ENCODE measurements at regions not wholly inside any gene's neighbourhood (a gene's known extent, or its start where the extent isn't known, plus 50 kb on each side); places are given as distances from the start of the nearest gene placed in this dataset.
"Not testable (repeated sequence)": the region's sequence is repeated elsewhere in the genome, so short reads cannot be mapped to it uniquely, and the experiment has no call there.

DNA sequence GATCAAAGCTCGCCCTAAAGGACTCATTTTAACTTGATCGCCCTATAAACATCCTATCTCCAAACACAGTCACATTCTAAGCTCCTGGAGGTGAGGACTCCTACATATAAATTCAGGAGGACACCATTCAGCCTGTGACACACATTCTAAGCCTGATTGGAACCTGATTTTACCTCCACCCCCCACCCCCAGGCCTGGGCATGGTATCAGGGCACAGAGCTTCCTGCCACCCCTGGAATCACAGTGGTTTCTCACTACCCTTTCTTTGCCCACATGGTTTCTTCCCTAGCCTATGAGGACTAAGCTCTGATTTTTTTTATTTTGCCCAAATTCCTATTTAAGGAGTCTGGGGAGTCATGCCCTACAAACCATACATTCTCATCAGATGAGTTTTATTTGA is 428.1 kb upstream of the ID2 start:
- H3K27ac Mint-ChIP-seq (ENCODE audit: unreplicated experiment), result no peak overlapping the region
- H3K27me3 Mint-ChIP-seq (ENCODE audit: unreplicated experiment), result peaks cover 2% of the 10 kb centered on the region
- TF ChIP-seq, protein P1, sequence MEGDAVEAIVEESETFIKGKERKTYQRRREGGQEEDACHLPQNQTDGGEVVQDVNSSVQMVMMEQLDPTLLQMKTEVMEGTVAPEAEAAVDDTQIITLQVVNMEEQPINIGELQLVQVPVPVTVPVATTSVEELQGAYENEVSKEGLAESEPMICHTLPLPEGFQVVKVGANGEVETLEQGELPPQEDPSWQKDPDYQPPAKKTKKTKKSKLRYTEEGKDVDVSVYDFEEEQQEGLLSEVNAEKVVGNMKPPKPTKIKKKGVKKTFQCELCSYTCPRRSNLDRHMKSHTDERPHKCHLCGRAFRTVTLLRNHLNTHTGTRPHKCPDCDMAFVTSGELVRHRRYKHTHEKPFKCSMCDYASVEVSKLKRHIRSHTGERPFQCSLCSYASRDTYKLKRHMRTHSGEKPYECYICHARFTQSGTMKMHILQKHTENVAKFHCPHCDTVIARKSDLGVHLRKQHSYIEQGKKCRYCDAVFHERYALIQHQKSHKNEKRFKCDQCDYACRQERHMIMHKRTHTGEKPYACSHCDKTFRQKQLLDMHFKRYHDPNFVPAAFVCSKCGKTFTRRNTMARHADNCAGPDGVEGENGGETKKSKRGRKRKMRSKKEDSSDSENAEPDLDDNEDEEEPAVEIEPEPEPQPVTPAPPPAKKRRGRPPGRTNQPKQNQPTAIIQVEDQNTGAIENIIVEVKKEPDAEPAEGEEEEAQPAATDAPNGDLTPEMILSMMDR (IDR thresholded peaks at IDR 0.05; ENCODE audit: partially characterized antibody, unreplicated experiment), result no peak
- peaks cover 10% of the 10 kb centered on the region for H3K4me1 Mint-ChIP-seq (ENCODE audit: low read depth, unreplicated experiment)
- H3K4me3 Mint-ChIP-seq (ENCODE audit: unreplicated experiment), result no peak overlapping the region
- peaks cover 7% of the 10 kb centered on the region for H3K9me3 Mint-ChIP-seq (ENCODE audit: unreplicated experiment)
- no peaks in the 10 kb centered on the region for H3K36me3 Mint-ChIP-seq (ENCODE audit: unreplicated experiment)
- no peak for DNase-seq

DNA sequence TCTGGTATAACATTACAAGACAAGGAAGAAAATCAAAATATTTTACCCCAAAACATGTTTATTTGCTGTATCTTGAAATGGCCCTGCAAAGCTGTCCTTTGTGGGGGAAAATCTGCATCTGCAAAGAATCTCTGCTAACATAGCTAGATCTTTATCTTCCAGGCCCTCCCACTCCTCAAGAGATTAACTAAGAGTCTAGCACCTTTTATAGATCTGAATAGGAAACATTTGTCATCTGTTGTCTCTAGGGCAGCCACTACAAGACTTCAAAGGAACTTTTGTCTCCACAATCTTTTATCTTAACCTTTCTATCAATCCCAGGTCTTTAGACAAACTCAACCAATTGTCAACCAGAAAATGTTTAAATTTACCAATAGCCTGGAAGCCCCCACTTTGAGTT is 427.6 kb upstream of the ID2 start:
- H3K27me3 Mint-ChIP-seq (ENCODE audit: unreplicated experiment); H3K36me3 Mint-ChIP-seq (ENCODE audit: unreplicated experiment); DNase-seq; H3K4me3 Mint-ChIP-seq (ENCODE audit: unreplicated experiment); H3K27ac Mint-ChIP-seq (ENCODE audit: unreplicated experiment); H3K9me3 Mint-ChIP-seq (ENCODE audit: unreplicated experiment); H3K4me1 Mint-ChIP-seq (ENCODE audit: low read depth, unreplicated experiment): not testable (repeated sequence)

DNA sequence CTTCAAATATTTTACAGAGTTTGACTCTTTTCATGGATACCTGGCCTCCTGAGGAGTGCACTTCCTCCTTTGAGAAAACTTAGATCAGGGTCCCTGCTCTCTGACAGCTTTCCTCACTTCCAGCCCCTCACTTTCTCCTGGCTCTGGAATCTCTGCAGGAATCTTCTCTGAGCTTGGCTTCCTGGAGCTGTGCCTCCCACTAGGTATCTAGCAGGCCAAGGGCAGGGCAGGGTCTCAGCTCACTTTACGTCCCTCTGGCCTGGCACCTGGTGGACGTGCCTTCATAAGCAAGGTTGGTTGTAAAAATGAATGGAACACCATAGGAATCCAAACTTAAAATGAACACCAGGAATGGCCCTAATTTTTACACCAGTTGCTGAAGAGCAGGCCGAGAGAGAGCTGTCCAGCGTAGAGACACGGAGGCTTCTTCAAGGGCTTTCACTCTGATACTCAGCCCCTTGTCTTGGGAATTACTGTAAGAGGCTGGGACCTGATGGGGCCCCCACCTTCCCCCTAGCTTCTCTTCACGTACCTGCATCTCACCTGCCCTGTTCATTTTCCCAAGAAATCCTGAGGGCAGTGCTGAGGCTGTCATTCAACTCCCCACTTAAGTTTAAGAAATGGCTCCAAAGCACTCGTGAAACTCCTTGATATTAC is 426.9 kb upstream of the ID2 start:
- Mint-ChIP-seq H3K4me3 (ENCODE audit: unreplicated experiment) (no peak overlapping the region), H3K4me1 (ENCODE audit: low read depth, unreplicated experiment) (peaks cover 10% of the 10 kb centered on the region), H3K36me3 (ENCODE audit: unreplicated experiment) (no peaks in the 10 kb centered on the region), H3K27ac (ENCODE audit: unreplicated experiment) (no peak overlapping the region), H3K27me3 (ENCODE audit: unreplicated experiment) (peaks cover 2% of the 10 kb centered on the region), H3K9me3 (ENCODE audit: unreplicated experiment) (peaks cover 7% of the 10 kb centered on the region)
- TF ChIP-seq, protein P1 (IDR thresholded peaks at IDR 0.05; ENCODE audit: partially characterized antibody, unreplicated experiment), result no peak
- DNase-seq, result no peak

DNA sequence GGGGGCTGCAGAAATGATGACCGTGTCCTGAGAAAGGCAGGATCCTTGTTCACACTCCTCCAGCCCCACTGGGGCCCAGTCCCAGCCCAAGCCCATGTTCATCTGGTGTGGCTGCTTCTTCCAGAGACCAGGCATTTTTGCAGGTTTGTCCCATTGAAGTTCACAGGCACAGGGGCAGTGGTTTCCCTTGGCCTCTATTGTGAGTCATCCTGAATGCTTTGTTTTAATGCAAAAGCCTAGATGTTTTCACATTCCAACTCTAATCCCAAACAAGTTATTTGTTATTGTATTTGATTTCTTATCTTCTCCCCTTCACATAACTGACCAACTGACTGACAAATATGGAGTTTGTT is 426.4 kb upstream of the ID2 start:
- Mint-ChIP-seq H3K4me1 (ENCODE audit: low read depth, unreplicated experiment) (peaks cover 10% of the 10 kb centered on the region), H3K27ac (ENCODE audit: unreplicated experiment) (no peak overlapping the region), H3K4me3 (ENCODE audit: unreplicated experiment) (no peak overlapping the region), H3K27me3 (ENCODE audit: unreplicated experiment) (peaks cover 2% of the 10 kb centered on the region), H3K9me3 (ENCODE audit: unreplicated experiment) (peaks cover 7% of the 10 kb centered on the region), H3K36me3 (ENCODE audit: unreplicated experiment) (no peaks in the 10 kb centered on the region)
- DNase-seq, result no peak
- TF ChIP-seq, protein P1 (IDR thresholded peaks at IDR 0.05; ENCODE audit: partially characterized antibody, unreplicated experiment), result no peak

DNA sequence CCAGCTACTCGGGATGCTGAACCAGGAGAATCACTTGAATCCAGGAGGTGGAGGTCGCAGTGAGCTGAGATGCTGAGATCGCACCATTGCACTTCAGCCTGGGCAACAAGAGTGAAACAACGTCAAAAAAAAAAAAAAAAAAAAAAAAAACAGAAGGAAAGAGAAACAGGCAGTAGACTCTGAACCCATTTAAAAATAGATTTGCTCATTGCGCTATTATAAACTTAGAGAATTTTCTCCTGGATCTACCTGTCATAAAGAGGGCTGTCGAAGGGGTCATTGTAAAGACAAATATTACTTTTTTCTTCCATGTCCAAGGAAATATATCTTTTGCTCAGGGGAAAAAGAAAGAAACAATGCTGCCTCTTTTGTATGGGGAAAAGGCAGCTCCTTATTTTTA is 425.0 kb upstream of the ID2 start:
- Mint-ChIP-seq H3K4me1 (ENCODE audit: low read depth, unreplicated experiment) (peaks cover 10% of the 10 kb centered on the region), H3K27me3 (ENCODE audit: unreplicated experiment) (peaks cover 5% of the 10 kb centered on the region), H3K27ac (ENCODE audit: unreplicated experiment) (no peak overlapping the region), H3K4me3 (ENCODE audit: unreplicated experiment) (no peak overlapping the region), H3K9me3 (ENCODE audit: unreplicated experiment) (peaks cover 5% of the 10 kb centered on the region), H3K36me3 (ENCODE audit: unreplicated experiment) (no peaks in the 10 kb centered on the region)
- TF ChIP-seq, protein P1 (IDR thresholded peaks at IDR 0.05; ENCODE audit: partially characterized antibody, unreplicated experiment), result no peak
- DNase-seq, result no peak
